Small intestine (tissue), 7 donors: ENCODE measurements at regions not wholly inside any gene's neighbourhood (a gene's known extent, or its start where the extent isn't known, plus 50 kb on each side); places are given as distances from the start of the nearest gene placed in this dataset.

Experiments
- DNase-seq, 2 donors: peaks; one replicate each; pipeline versions ENCODE4 v3.0.0 to v3.0.0-alpha.2; 2013
- FAIRE-seq: peaks from 2 replicates; lab custom pipeline; 2012; peaks lifted over from hg19 to GRCh38; lab: Jason Lieb, UNC
- H3K27ac ChIP-seq, 3 donors: one replicate each; pipeline ENCODE4 v1.5.1; 2013; ENCODE audit warnings: low read length in 2 of 3, mild to moderate bottlenecking in 2 of 3, control low read depth in 1 of 3, inconsistent platforms in 1 of 3, low read depth in 1 of 3, moderate library complexity in 1 of 3
- H3K27me3 ChIP-seq, 3 donors: one replicate each; pipeline ENCODE4 v1.6.1; 2013; ENCODE audit warnings: low read length in 3 of 3, inconsistent platforms in 1 of 3; ENCODE audit not compliant: control insufficient read depth in 3 of 3, insufficient read depth in 3 of 3
- H3K36me3 ChIP-seq, 3 donors: one replicate each; pipeline ENCODE4 v1.6.1; 2013; ENCODE audit warnings: low read length in 3 of 3, inconsistent platforms in 1 of 3, low read depth in 1 of 3, mild to moderate bottlenecking in 1 of 3, moderate library complexity in 1 of 3; ENCODE audit not compliant: control insufficient read depth in 3 of 3, insufficient read depth in 2 of 3
- H3K4me1 ChIP-seq, 3 donors: one replicate each; pipeline ENCODE4 v1.6.1; 2013; ENCODE audit warnings: low read length in 2 of 3, inconsistent platforms in 1 of 3, low read depth in 1 of 3, mild to moderate bottlenecking in 1 of 3, moderate library complexity in 1 of 3; ENCODE audit not compliant: control insufficient read depth in 3 of 3, insufficient read depth in 2 of 3
- H3K4me3 ChIP-seq, 3 donors: one replicate each; pipeline ENCODE4 v1.5.1; 2013; ENCODE audit warnings: low read length in 3 of 3, control low read depth in 1 of 3, inconsistent platforms in 1 of 3, low read depth in 1 of 3, mild to moderate bottlenecking in 1 of 3, moderate library complexity in 1 of 3
- H3K9me3 ChIP-seq, 2 donors: one replicate each; pipeline ENCODE4 v1.6.1; 2013; ENCODE audit warnings: low read depth in 1 of 2, low read length in 1 of 2; ENCODE audit not compliant: control insufficient read depth in 2 of 2, insufficient read depth in 1 of 2
- WGBS, 3 donors: extraction: QIAGEN DNeasy Blood & Tissue Kit; methylation state at CpG; one replicate each; pipeline ENCODE4 v1.1.7; 2013; 5-methylcytosine and 5-hydroxymethylcytosine counted together
- donor health status: healthy with polysubstance abuse.
- donor health status: control.
- donor health status: control.
- donor health status: Bipolar disorder and iron deficiency.
- donor health status: healthy.

- H3K27ac ChIP-seq: no peak overlapping the region
- WGBS, 3 donors: 54 to 80% (median 78%) methylated on average over 15 of the region's 15 CpGs
Observed at GRCh38 chr15:70473581-70474370, 289.6 kb downstream of the UACA start.

GRCh38 chr15:70471517-70471916 is 291.8 kb downstream of the UACA start:
- H3K9me3 ChIP-seq: no peaks in the 10 kb centered on the region
- DNase-seq (no peak), FAIRE-seq (no peak)
- no peaks in the 10 kb centered on the region for H3K36me3 ChIP-seq
- peaks cover 0 to 3% (median 2%) of the 10 kb centered on the region in 3 donors for H3K4me1 ChIP-seq
- H3K4me3 ChIP-seq: no peak overlapping the region
- H3K27me3 ChIP-seq: peaks cover 0 to 14% (median 0%) of the 10 kb centered on the region in 3 donors
- WGBS, 3 donors: 59 to 91% (median 63%) methylated on average over 1 of the region's 1 CpG
- no peak overlapping the region for H3K27ac ChIP-seq

More at GRCh38 chr15:70473581-70474370, 289.6 kb downstream of the UACA start:
- Histone ChIP-seq H3K27me3 (peaks cover 0 to 11% (median 0%) of the 10 kb centered on the region in 3 donors), H3K9me3 (no peaks in the 10 kb centered on the region), H3K36me3 (no peaks in the 10 kb centered on the region), H3K4me1 (peaks cover 0 to 3% (median 2%) of the 10 kb centered on the region in 3 donors), H3K4me3 (no peak overlapping the region)
- no peak for FAIRE-seq
- DNase-seq: no peak

GRCh38 chr15:70470556-70471191 is 292.7 kb downstream of the UACA start:
- H3K27me3 ChIP-seq: peaks cover 0 to 14% (median 0%) of the 10 kb centered on the region in 3 donors
- H3K27ac ChIP-seq: no peak overlapping the region
- WGBS, 3 donors: 91 to 93% (median 92%) methylated on average over 7 of the region's 7 CpGs
- no peak for DNase-seq
- peaks cover 0 to 3% (median 2%) of the 10 kb centered on the region in 3 donors for H3K4me1 ChIP-seq
- H3K9me3 ChIP-seq: no peaks in the 10 kb centered on the region
- no peak for FAIRE-seq
- H3K36me3 ChIP-seq: no peaks in the 10 kb centered on the region
- H3K4me3 ChIP-seq: no peak overlapping the region

- WGBS, 3 donors: 80 to 85% (median 81%) methylated on average over 16 of the region's 16 CpGs
- peaks cover 0 to 14% (median 0%) of the 10 kb centered on the region in 3 donors for H3K27me3 ChIP-seq
- no peak overlapping the region for H3K27ac ChIP-seq
- FAIRE-seq (no peak), DNase-seq (no peak)
- H3K4me1 ChIP-seq: peaks cover 0 to 3% (median 0%) of the 10 kb centered on the region in 3 donors
- H3K36me3 ChIP-seq: no peaks in the 10 kb centered on the region
- no peaks in the 10 kb centered on the region for H3K9me3 ChIP-seq
- no peak overlapping the region for H3K4me3 ChIP-seq
Observed at GRCh38 chr15:70469651-70470555, 293.5 kb downstream of the UACA start.

- H3K36me3 ChIP-seq: no peaks in the 10 kb centered on the region
- WGBS, 3 donors: 72 to 85% (median 82%) methylated on average over 3 of the region's 3 CpGs
- FAIRE-seq: no peak
- H3K9me3 ChIP-seq: no peaks in the 10 kb centered on the region
- H3K4me3 ChIP-seq: no peak overlapping the region
- no peak for DNase-seq
- no peak overlapping the region for H3K27ac ChIP-seq
- peaks cover 0 to 11% (median 0%) of the 10 kb centered on the region in 3 donors for H3K27me3 ChIP-seq
- peaks cover 0 to 3% (median 0%) of the 10 kb centered on the region in 3 donors for H3K4me1 ChIP-seq
Observed at GRCh38 chr15:70469182-70469581, 294.2 kb downstream of the UACA start.

GRCh38 chr15:70466895-70467529 is 296.3 kb downstream of the UACA start:
- Histone ChIP-seq H3K4me1 (peaks cover 0 to 2% (median 0%) of the 10 kb centered on the region in 3 donors), H3K27ac (no peak overlapping the region), H3K4me3 (no peak overlapping the region), H3K9me3 (no peaks in the 10 kb centered on the region), H3K36me3 (no peaks in the 10 kb centered on the region), H3K27me3 (peaks cover 0 to 7% (median 0%) of the 10 kb centered on the region in 3 donors)
- FAIRE-seq: no peak
- peak; percentile 65 to 70 for DNase-seq
- 31 to 38% (median 36%) methylated on average over 4 of the region's 4 CpGs for WGBS, 3 donors

GRCh38 chr15:70466305-70466704 is 297.1 kb downstream of the UACA start:
- H3K4me3 ChIP-seq: no peak overlapping the region
- H3K9me3 ChIP-seq: no peaks in the 10 kb centered on the region
- FAIRE-seq: no peak
- DNase-seq: no peak
- WGBS, 3 donors: 70 to 83% (median 78%) methylated on average over 3 of the region's 3 CpGs
- no peaks in the 10 kb centered on the region for H3K36me3 ChIP-seq
- peaks cover 0 to 10% (median 0%) of the 10 kb centered on the region in 3 donors for H3K27me3 ChIP-seq
- H3K4me1 ChIP-seq: peaks cover 0 to 2% (median 0%) of the 10 kb centered on the region in 3 donors
- no peak overlapping the region for H3K27ac ChIP-seq
